CD4-positive, alpha-beta T cell treated with Interleukin-15 for 4 hours (primary cell): ENCODE measurements at regions not wholly inside any gene's neighbourhood (a gene's known extent, or its start where the extent isn't known, plus 50 kb on each side); places are given as distances from the start of the nearest gene placed in this dataset.

Source experiments
- DNase-seq: peaks from one replicate; pipeline ENCODE4 v3.0.0-alpha.2; 2020; ENCODE audit warnings: low spot score

GRCh38 chr2:122507261-122507660 is 751.8 kb downstream of the TSN start:
- no peak for DNase-seq

- no peak for DNase-seq
Observed at GRCh38 chr2:122512091-122512490, 756.6 kb downstream of the TSN start.

DNA sequence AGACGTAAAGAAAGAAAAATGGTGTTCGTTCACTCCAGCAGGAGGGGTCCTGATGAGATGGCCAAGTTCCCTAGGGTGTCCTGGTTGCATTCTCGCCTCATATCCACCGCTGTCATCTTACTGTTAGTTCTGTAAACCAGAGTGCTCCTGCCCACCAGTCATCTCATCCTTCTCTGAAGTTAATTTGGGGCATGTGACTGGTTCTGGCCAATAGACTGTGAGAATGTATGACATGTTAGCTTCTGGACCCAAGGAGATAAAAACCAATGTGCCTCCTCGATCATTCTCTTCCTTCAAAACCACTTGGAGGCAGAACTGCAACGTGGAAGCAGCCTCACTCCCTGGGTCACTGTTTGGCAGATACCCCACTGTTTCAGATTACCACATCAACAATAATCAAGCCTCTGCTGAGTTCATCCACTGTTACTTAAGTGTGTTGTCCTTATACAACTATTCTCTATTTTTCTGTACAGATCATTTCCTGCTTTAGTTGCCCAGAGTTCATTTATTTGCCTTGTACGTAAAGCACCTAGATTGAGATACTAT is 759.1 kb downstream of the TSN start:
- no peak for DNase-seq

GRCh38 chr2:122515731-122516290 is 760.4 kb downstream of the TSN start:
- no peak for DNase-seq

DNA sequence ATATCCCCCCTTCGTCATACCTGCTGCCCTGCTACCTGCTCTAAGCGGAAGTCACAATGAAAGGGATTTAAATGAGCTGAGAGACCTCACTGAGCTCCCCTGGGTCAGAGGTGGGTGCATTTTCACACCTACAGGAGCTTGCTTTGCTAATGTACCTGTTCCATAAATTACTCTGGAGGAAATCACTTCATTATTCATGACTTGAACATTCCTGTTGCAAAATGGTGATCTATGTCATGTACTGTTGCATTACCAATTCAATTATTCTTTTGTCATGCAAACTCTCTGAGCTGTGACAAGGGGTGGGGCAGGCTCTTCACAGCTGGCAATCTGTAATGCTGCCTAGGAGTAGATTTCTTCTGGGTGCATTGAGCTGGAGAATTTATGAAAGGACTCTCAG is 761.3 kb downstream of the TSN start:
- no peak for DNase-seq

- DNase-seq: no peak
Observed at GRCh38 chr2:122519366-122519765, 763.9 kb downstream of the TSN start.

DNA sequence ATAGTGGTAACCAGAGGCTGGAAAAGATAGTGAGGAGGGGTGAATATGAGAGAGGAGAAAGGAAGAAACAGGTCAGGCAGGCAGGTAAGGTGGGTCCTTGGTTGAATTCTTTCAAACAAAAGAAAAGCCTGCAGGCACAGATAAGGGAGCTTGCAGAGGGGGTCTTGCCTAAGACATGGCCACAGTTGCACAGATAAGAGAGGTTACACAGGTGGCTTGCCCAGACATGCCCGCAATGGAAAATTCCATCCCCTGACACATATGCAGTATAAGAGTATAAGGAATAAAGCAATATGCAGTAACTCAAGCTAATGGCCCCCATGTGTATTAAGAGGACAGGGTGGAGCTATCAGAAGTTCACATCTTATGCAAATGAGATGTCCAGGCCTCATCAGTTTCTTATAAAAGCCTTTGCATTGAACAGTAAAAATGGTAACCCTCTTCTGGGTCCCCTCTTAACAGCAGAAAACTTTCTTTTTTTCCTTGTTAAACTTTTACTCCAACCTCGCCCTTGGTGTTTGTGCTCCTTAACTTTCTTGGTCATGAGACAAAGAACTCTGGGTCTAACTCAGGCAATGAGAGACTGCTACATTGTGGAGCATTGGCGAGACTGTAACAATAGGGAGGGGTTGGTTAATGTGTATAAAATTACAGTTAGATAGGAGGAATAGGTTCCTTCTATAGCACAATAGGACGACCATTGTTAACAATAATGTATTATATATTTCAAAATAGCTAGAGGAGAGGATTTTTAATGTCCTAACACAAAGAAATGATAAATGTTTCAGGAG is 764.6 kb downstream of the TSN start:
- no peak for DNase-seq

- DNase-seq: no peak
Observed at GRCh38 chr2:122523143-122523542, 767.7 kb downstream of the TSN start.

DNA sequence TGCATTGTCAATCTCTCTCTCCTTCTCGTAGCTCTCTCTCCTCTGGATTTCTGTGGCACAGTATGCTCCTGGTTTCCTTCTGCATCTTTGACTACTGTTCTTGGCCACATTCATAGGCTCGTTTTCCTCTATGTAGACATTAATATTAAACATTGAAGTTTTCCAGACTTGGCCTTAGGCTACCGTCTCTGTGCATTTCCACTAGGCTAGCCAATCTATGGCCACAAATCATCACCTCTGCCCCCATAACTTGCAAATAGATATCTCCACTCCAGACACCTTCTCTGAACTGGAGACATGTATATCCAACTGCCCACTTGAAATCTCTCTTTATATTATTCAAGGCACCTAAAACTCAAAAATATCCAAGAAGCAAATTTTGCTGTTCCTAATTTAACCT is 768.5 kb downstream of the TSN start:
- DNase-seq: no peak

DNA sequence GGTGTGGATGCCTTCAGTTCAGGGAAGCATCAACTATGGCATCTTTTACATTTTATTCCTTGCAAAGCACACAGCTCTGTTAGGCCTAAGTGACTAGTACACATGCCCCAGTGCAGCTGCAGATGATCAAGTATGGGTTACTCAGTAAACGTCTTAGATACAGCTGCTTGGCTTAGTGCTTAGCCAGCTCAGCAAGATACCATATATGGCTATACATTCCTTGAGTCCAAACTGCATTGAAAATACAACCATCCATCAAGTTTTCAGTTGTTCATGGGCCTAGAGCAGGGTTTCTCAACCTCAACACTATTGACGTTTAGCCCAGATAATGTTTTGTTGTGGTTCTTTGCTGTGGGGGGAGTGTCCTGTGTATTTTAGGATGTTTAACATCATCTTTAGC is 769.9 kb downstream of the TSN start:
- no peak for DNase-seq

DNA sequence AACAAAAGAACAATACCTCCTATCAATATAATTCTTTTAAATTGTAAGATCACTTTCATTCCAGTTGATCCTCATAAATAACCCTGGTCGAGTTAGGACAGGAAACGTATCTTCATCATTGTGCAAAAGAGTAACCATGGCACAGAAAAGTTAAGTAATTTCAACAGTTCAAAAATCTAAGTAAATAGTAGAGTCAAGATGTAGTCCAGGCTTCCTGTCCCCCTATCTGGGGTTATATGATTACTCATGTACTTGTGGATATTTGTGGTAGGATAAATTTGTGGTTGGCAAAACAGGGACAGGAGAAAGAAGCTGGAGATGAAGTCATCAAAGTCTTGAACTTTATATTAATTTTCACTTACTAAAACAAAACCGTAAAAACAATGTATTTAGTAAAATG is 772.6 kb downstream of the TSN start:
- no peak for DNase-seq

DNA sequence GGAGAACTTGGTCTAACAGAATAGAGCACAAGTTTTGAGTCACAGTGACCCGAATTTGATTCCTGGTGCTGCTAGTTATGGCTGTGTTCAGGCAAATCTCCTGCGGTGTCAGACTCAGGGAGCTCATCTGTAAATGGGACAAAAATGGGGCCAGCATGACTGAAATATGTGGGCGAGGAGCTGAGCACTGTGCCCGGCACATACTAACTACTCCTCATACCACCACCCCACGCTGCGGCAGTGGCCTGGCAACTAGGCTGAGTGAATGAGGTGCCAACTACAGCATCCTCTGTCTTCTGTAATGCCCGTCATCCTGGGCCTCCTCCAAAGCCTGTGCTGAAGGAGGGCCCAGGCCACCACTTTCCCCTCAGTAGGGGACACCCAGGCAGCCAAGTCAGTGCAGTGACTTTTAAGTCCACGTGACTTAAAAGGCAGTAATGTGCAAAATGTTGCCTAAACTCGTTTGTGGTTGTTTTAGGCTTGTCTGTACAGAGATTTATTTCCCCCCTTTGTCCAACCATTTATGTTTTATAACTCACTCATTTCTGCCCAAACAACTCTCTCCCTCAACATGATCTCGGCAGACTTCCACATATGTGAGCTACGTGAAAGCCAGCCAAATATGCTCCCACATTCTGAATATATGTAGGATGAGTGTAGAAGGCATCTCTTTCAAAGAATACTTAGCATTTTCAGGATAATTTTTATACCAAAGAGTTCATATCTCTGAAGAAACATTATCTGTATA is 773.7 kb downstream of the TSN start:
- DNase-seq: no peak

GRCh38 chr2:122530814-122531213 is 775.4 kb downstream of the TSN start:
- no peak for DNase-seq

DNA sequence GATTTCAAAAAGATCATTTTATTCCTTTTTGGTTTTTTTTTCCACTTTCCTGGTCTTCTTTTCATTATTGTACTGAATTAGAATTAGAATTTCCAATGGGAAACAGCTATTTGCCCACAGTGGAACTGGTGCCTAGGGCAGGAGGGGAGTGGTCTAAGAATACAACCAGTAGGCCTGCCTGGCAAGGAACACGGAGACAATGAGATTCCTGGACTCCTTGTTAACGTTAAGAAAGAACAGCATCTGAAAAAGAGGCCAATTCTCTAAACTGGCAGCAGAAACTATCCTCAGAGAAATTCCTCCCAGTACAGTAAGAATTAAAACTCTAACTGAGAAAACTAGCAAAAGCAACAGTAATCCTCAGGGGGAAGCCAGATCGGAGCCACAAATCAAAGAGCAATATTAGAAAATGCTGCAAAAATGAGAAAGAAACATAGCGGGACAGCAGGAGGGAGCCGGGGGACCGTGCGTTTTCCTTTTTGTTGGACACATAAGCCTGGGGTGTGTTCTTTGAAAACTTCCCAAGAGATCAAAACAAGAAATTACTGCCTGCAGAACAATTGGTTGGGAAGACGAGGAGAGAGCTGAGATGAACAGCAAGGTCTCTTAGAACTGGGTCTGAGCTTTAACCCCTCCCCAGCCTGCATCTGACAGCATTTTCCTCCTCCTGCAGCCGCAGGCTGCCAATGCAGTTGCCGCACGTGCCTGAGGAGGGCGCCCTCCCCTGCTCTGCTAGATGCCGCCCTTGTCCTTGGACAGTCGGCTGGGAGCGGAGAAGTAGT is 776.0 kb downstream of the TSN start:
- DNase-seq: no peak

DNA sequence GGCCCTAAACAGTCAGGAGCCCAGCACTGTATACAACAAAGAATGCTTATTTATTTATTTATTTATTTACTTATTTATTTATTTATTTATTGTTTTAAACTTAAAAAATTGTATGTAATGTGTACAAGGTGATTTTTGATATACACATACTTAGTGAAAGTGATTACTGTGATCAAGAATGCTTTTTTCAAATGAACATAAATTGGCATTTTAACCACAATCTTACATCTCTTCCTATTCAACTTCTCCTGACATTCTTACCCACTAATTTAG is 776.6 kb downstream of the TSN start:
- no peak for DNase-seq

DNA sequence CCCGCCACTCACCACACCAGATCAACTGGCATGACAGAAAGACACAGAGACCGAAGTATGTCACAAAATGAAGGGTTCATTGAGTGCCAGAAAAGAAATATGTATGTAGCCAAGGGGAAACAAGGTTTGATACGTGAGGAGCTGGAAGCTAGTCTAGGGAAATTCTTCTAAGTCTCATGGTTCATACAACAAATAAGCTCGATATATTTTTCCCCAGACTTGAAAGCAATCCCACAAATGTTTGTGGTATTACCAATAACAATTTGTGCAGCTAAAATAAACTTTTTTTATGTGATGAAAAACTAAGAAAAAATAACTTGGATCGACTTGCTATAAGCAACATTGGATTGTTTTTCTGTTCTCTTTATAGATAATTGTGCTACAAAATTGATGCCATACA is 777.0 kb downstream of the TSN start:
- no peak for DNase-seq

GRCh38 chr2:122535960-122536505 is 780.6 kb downstream of the TSN start:
- DNase-seq: no peak

DNA sequence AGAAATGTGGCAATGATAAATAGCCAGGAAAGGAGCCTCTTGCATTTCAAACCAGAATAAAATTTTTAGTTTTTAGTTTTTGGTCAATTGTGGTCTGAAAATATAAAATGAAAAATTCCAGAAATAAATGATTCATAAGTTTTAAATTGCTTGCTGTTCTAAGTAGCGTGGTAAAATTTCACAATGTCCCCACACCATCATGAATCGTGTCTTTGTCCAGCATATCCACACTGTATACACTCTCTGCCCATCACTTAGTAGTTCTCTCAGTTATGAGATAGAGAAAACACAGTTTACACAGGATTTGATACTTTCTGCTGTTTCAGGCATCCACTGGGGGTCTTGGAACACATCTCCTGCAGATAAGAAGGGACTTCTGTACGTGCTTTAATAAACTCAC is 783.9 kb downstream of the TSN start:
- no peak for DNase-seq

GRCh38 chr2:122539920-122540319 is 784.5 kb downstream of the TSN start:
- DNase-seq: no peak

- no peak for DNase-seq
Observed at GRCh38 chr2:122542236-122542635, 786.8 kb downstream of the TSN start.

GRCh38 chr2:122542646-122543045 is 787.2 kb downstream of the TSN start:
- DNase-seq: no peak

- no peak for DNase-seq
Observed at GRCh38 chr2:122543815-122544214, 788.4 kb downstream of the TSN start.
